GM21528 (cell line): ENCODE measurements at regions not wholly inside any gene's neighbourhood (a gene's known extent, or its start where the extent isn't known, plus 50 kb on each side); places are given as distances from the start of the nearest gene placed in this dataset.
A peak's percentile ranks its signal among the peaks of the same experiment; 100 is the strongest.
"Not testable (repeated sequence)": the region's sequence is repeated elsewhere in the genome, so short reads cannot be mapped to it uniquely, and the experiment has no call there.

Source experiments
- ATAC-seq: cut with Tn5 transposase; IDR thresholded peaks from one replicate; pipeline ENCODE4 v1.9.1; 2021; ENCODE audit warnings: mild to moderate bottlenecking, moderate library complexity; ENCODE audit not compliant: unreplicated experiment, low FRiP score

GRCh38 chr1:208681878-208682663 is 437.9 kb upstream of the PLXNA2 start:
- no peak for ATAC-seq

GRCh38 chr1:208682664-208683013 is 438.5 kb upstream of the PLXNA2 start:
- ATAC-seq, result no peak

- ATAC-seq, result no peak
These were observed 439.0 kb upstream of the PLXNA2 start for GRCh38 chr1:208683141-208683540.

GRCh38 chr1:208684192-208684591 is 440.0 kb upstream of the PLXNA2 start:
- no peak for ATAC-seq

GRCh38 chr1:208686592-208686991 is 442.4 kb upstream of the PLXNA2 start:
- ATAC-seq, result no peak

- no peak for ATAC-seq
These were observed 444.6 kb upstream of the PLXNA2 start for GRCh38 chr1:208688656-208689315.

- no peak for ATAC-seq
These were observed 446.8 kb upstream of the PLXNA2 start for GRCh38 chr1:208691012-208691411.

GRCh38 chr1:208709981-208710380 is 465.8 kb upstream of the PLXNA2 start:
- ATAC-seq, result no peak

- no peak for ATAC-seq
These were observed 470.1 kb upstream of the PLXNA2 start for GRCh38 chr1:208714323-208714722.

- ATAC-seq, result no peak
These were observed 473.3 kb upstream of the PLXNA2 start for GRCh38 chr1:208717525-208717924.

- no peak for ATAC-seq
These were observed 478.4 kb upstream of the PLXNA2 start for GRCh38 chr1:208722592-208722991.

GRCh38 chr1:208724079-208724478 is 479.9 kb upstream of the PLXNA2 start:
- no peak for ATAC-seq

GRCh38 chr1:208728815-208729214 is 484.6 kb upstream of the PLXNA2 start:
- ATAC-seq, result no peak

GRCh38 chr1:208731981-208732821 is 488.0 kb upstream of the PLXNA2 start:
- ATAC-seq, result peak; percentile 89

GRCh38 chr1:208737161-208737560 is 493.0 kb upstream of the PLXNA2 start:
- ATAC-seq, result no peak

- ATAC-seq, result peak; percentile 71
These were observed 493.7 kb upstream of the PLXNA2 start for GRCh38 chr1:208737922-208738321.

GRCh38 chr1:208739636-208740035 is 495.5 kb upstream of the PLXNA2 start:
- ATAC-seq, result not testable (repeated sequence)

GRCh38 chr1:208741296-208741695 is 497.1 kb upstream of the PLXNA2 start:
- no peak for ATAC-seq

GRCh38 chr1:208743361-208743760 is 499.2 kb upstream of the PLXNA2 start:
- ATAC-seq, result no peak

- no peak for ATAC-seq
These were observed 503.8 kb upstream of the PLXNA2 start for GRCh38 chr1:208747979-208748378.
